ENCODE measurements at regions not wholly inside any gene's neighbourhood (a gene's known extent, or its start where the extent isn't known, plus 50 kb on each side); places are given as distances from the start of the nearest gene placed in this dataset.

GRCh38 chr6:26216886-26217713 lies 129.9 kb downstream of the HFE start:
- DNase-seq, result peak; percentile 58 to 77

GRCh38 chr6:26217714-26218075 lies 130.5 kb downstream of the HFE start:
- no peak for DNase-seq

- no peak for DNase-seq
Measured at GRCh38 chr6:26218824-26219223, 131.6 kb downstream of the HFE start.

- no peak for DNase-seq
Measured at GRCh38 chr6:26220145-26220970, 133.1 kb downstream of the HFE start.

GRCh38 chr6:26221186-26221585 lies 134.0 kb downstream of the HFE start:
- DNase-seq, result no peak

GRCh38 chr6:26222571-26222970 lies 135.3 kb downstream of the HFE start:
- DNase-seq, result no peak

GRCh38 chr6:26223228-26223627 lies 136.0 kb downstream of the HFE start:
- no peak for DNase-seq

- DNase-seq, result peak; percentile 54 to 63
Measured at GRCh38 chr6:26223650-26224546, 136.7 kb downstream of the HFE start.

GRCh38 chr6:26224547-26224912 lies 137.3 kb downstream of the HFE start:
- DNase-seq, result no peak

GRCh38 chr6:26224940-26225847 lies 138.0 kb downstream of the HFE start:
- no peak for DNase-seq

- no peak for DNase-seq
Measured at GRCh38 chr6:26225848-26226578, 138.8 kb downstream of the HFE start.

GRCh38 chr6:26226579-26226967 lies 138.4 kb upstream of the BTN3A2 start:
- no peak for DNase-seq

- no peak for DNase-seq
Measured at GRCh38 chr6:26230351-26230750, 134.6 kb upstream of the BTN3A2 start.

- DNase-seq, result no peak
Measured at GRCh38 chr6:26231006-26231587, 133.9 kb upstream of the BTN3A2 start.

- no peak for DNase-seq
Measured at GRCh38 chr6:26232306-26232939, 132.6 kb upstream of the BTN3A2 start.

GRCh38 chr6:26232940-26233648 lies 131.9 kb upstream of the BTN3A2 start:
- DNase-seq, result peak; percentile 26 to 38

- peak; percentile 46 to 50 for DNase-seq
Measured at GRCh38 chr6:26233649-26234420, 131.2 kb upstream of the BTN3A2 start.

- DNase-seq, result peak; percentile 52 to 55
Measured at GRCh38 chr6:26234421-26235301, 130.3 kb upstream of the BTN3A2 start.
